CD4-positive, alpha-beta T cell treated with Interleukin-17A for 4 hours (primary cell): ENCODE measurements at regions not wholly inside any gene's neighbourhood (a gene's known extent, or its start where the extent isn't known, plus 50 kb on each side); places are given as distances from the start of the nearest gene placed in this dataset.
"Not testable (repeated sequence)": the region's sequence is repeated elsewhere in the genome, so short reads cannot be mapped to it uniquely, and the experiment has no call there.

Experiments
- DNase-seq: peaks from one replicate; pipeline ENCODE4 v3.0.0-alpha.2; 2020; ENCODE audit warnings: mixed read lengths

DNA sequence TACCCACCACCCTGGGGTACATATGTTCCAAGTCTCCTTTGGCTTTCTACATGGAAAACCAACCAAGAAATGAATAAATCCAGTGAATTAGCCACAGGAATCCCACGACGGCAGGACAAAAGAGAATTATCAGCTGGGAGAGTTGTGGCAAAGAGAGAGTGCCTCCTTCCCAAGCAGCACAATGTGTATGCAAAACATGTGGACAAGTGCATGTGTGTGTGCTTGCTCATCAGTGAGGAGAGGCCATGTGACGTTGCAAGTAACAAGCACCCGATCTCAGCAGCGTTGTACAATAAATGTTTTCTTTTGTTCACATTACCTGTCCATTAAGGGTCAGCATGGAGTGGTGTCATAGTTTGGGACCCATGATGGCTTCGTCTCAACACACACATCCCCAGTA lies 50.0 kb upstream of the EMX2 start:
- DNase-seq = no peak

DNA sequence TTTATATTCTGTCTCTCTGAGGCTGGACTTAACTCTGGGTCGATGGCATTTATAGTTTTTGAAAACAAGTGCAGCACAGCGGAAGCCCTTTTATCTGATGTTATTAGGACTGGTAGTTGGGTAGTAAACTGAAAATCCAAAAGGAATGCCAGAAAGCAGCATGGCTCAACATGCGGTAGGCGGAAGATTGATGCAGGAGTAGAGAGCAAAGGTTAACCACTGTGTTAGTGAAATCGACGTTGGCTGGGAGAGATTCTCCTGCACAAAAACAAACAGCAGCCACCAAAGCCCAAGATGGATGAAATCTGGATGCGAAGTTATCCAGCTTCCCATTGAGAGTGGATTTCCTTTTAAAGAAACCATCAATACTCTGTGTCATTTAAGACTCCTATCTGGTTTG lies 54.5 kb upstream of the EMX2 start:
- no peak for DNase-seq

DNA sequence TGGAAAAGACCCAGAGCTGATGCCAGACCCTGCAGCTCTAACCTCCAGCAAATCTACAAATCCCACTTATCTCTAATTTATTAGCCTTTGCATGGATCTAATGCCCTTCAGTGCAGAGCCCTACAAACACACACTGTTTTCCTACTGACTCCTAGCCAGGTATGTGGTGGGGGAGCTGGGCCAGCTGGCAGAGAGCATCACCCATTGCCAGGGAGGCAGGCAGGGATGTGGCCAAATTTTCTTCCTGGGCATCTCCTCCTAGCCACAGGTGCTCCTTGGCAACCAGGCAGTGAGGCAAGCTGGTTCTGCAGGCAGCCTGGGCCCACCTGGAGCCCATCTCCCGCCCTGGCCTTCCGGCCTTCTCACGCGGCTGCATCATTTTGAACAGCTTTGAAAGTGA lies 55.9 kb upstream of the EMX2 start:
- DNase-seq = no peak

DNA sequence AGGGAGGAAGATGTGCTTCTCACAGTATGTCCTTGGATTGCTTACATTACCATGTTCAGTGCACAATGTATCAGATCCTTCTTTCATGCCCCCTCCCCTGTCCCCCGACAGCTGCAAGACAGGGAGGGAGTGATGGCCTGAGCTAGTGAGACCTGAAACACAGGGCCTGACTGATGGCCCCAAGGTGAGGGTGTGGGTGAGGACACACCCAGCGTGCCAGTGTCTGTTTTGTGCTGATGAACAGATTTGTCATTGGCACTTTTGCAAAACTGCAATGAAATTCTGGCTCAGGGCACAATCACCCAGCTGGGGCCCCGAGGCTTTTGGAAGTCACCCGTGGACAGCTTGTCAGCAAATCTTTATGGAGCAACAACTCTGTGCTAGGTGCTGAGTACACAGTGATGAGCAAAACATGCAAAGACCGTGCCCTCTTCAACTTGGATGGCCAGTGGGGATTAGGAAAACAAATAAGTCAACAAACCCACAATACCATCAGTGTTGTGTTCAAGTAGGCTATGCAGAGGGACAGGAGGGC lies 59.4 kb upstream of the EMX2 start:
- DNase-seq = no peak

DNA sequence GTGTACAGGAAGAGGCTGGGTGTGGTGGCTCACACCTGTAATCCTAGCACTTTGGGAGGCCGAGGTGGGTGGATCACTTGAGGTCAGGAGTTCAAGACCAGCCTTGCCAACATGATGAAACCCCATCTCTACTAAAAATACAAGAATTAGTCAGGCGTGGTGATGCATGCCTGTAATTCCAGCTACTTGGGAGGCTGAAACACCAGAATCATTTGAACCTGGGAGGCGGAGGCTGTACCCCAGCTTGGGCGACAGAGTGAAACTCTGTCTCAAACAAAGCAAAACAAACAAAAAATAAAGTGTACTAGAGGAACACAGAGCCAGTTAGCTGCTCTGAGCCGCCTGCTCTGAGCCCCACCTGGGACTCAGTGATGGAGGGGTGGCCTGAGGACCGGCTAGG lies 61.5 kb upstream of the EMX2 start:
- DNase-seq = not testable (repeated sequence)

DNA sequence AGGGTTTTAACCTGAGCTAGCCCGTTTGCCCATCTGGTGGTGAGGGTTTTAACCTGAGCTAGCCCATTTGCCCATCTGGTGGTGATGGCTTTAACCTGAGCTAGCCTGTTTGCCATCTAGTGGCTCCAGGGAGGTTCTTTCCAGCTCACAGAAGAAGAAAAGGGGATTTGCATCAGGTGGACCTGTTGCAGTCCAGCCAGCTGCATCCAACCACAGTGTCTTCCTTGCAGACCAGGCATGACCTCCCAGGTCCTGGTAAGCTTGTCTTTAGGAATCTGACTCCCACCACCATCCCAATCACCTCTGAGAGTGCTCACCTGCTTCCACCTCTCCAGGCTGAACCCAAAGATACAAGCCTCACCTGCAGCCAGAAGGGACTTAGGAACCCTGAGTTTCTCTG lies 62.4 kb upstream of the EMX2 start:
- no peak for DNase-seq

DNA sequence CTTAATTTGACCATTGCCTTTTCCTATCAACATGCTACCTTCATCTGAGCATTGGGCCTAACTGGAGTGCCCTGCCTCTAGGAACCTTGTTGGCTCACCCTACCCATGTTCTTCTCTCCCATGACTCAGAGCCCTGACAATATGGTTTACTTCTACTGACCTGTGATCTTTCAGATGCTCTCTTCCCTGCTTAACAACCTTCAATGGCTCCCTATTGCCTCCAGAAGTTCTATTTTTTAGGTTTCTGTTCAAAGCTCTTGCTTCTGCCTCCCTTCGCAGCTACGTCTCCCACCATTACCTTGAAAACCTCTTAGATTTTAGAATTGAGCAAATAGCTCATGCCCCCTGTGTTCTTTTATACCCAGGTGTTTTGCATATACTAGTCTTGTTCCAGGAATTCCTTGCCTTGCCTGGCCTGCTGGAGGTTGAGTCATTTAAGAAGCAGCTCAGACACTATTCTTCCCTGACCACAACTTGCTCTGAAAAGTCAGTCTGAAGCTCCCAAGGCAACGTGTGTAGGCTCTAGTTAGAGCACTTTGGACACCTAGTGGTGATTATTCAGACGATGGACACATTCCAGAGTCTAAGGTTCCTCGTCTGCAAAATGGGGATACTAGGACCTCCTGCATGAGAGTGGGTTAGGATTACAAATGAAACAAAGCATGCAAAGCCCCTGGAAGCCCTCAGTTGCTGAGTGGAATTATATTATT lies 64.4 kb upstream of the EMX2 start:
- DNase-seq = no peak

DNA sequence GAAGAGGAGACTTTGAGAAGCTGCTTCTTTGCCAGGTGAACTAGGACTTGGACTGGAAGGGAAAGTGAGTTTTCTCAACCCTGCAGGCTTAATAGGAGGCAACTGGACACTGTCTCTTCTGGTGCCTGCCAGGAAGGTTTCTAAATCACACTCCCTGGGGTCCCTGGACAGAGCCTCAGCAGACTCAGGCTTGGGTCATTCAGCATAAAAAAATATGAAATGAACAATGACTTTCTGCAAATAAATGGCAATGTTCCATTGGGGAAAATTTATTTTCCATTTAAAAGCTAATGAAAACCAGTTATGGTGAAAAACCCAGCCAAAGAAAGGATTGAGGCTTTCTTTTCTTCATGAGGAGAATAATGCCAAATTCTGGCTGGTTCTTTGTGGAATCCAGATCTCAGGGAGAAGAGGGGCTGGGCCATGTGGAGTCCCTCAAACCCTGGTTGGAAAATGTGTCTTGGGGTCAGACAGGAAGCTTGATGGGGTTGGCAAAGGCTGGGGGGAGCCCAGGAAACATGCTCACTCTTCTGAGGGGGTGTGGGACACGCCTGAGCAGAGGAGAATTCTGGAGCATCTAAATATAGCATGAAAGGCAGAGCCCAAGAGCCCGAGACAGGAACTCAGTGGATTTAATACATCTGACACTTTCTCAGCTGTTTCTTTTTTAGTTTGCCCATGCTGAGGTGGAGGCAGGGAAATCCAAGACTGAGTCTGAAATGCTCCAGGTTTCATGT lies 65.2 kb upstream of the EMX2 start:
- DNase-seq = no peak

DNA sequence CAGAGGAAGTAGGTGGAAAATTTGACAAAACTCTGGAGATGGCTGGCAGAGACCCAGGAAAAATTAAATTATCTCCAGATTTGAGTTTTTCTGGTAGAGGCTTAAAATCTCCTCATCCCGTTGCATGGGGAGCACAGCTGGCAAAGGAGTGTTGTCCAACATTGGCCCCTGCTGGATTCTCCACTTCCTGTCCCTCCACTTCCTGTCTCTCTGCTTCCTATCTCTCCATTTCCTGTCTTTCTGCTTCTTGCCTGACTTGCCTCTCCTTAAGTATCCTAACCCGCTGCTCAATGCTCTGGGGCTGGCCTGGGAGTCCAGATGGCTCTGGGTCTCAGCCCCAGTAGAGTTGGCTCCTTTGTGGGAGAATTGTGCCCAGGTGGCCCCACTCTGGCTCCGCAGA lies 65.8 kb upstream of the EMX2 start:
- DNase-seq = no peak

DNA sequence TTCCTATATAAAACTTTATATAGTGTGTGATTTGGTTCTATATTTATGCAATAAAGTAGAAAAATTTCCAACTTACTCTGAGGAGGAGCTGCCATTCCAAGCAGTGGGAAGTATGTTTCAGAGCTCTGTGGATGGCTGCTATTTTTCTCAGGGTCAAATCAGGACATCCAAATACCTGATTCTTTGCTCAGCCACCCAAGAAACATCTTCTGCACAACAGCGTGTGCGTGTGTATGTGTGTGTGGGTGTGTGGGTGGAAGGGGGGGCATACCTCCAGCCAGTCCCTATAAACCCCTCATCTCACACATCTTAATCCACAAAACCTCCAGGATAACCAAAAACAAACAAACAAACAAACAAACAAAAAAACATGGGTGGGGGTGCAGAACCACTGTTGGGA lies 66.3 kb upstream of the EMX2 start:
- no peak for DNase-seq

DNA sequence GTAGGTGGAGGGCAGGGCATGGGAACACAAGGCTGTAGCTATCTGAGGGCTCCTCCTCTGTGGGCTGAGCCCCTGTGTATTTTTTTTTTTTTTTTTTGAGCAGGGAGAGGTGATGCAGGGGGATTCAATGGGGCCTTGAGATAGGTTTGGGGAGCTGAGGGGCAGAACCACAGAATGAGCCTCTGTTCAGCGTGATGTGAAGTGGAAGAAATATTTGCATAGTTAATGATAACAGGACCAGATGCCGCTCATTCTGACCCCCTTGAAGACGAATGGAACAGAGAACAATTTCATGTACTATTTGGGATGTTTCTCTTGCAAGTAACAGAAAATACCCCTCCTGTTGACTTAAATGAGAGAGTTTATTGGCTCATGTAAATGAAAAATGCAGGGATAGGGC lies 69.7 kb upstream of the EMX2 start:
- no peak for DNase-seq

DNA sequence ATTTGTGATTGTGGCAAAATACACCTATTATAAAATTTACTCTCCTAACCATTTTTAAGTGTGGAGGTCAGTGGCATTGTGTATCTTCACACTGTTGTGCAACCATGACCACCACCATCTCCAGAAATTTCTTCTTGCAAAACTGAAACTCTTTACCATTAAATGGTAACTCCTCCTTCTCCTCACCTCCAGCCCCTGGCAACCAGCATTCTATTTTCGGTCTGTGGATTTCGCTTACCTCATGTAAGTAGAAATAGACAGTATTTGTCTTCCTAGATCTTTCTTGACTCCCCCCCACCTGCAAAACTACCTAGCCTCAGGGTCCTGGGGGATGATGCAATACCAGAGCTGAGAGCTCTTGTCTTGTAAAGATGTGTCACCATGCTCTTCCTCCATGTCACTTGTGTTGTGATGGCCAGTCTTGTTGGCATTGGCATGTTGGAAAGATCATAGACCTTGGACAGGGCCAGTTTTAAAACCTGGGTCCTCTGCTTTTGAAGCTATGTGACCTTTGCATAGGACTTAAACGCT lies 71.1 kb upstream of the EMX2 start:
- DNase-seq = no peak

DNA sequence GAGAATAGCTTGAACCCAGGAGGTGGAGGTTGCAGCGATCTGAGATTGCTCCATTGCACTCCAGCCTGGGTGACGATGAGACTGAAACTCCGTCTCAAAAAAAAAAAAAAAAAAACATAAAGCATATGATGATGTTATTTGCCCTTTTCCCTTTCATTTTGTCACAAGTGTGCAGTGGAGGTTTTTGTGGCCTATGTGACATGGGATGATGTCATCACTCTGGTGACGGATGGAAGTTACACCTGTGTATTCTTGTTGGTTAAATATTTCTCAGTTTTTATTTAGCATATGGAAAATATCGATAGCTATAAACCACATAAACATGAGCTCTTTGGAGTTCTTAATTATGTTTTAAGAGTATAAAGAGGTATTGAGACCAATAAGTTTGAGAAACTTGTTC lies 71.8 kb upstream of the EMX2 start:
- DNase-seq = no peak

DNA sequence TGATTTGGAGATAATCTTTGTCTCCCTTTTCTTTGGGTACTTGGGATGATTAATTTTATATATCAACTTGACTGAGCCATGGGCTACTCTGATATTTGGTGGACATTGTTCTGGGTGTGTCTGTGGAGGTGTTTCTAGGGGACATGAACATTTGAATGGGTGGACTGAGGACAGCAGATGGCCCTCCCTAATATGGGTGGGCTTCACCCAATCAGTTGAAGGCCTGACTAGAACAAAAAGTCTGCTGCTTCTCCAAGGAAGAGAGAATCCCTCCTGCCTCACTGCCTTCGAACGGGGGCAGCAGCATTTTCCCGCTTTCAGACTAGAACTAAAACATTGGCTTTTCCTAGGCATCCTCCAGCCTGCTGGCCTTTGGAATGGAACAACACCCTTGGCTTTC lies 73.9 kb upstream of the EMX2 start:
- no peak for DNase-seq

DNA sequence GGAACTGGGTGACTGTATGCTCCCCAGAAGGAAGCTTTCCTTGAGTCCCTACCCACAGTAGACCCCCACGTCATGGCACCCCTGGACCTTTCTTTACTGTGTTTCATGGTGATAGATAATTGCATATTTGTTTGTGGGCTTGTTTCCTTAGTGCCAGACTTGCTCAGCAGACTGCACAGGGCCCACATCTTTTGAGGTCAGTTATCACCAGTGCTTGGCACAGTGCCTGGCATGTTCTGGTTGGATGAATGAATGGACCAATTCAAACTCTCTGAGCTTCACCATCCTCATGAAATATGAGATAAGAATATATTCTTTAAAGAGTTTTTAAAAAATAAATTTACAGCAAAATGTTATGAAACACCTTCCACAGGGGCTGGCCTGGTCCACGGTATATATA lies 78.4 kb upstream of the EMX2 start:
- DNase-seq = no peak

DNA sequence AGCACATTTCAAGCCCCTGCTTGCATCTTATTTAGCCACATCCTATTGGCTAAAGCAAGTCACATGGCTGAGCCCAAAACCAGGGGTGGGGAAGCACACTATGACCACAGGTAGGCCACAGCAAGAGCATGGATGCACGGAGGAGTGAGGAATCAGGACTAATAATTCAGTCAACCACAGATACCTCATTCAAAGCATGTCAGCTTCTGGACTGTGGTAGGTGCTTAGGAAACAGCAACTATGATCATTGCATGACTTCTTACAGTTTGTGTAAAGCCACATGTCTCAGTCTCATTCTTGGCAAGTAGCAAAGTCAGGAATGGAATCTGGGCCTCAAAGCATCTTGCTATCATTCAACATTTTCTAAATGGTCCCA lies 79.0 kb upstream of the EMX2 start:
- DNase-seq = no peak

DNA sequence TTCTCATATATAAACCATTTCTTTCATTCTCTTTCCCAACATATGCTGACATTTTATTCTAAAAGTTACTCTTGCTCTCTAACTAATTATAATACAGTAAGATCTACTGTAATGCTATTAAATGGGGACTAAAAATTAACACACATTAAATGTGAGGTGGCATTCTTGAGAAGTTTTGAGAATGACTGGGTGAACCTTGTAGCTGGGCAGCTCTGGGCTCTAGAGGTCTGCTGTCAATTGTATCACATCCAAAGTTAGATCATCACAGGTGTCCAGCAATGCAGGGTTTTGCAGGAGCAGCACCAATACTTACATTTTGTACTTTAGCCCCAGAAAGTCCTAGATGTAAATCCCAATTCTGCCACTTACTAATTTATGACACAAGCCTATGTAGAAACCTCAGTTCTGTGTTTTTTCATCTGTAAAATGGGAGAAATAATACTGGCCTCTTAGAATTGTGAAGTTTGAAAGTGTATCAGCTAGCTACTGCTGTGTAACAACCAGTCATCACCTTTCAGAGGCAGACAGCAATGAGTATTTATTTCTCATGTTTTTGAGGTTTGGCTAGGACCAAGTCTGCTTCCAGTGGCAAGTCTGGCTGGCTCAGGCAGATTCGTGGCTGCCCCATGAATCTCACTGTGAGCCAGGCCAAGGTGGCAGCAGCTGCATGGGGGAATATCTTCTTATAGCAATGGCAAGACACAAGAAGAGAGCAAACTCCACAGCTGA lies 79.6 kb upstream of the EMX2 start:
- DNase-seq = no peak

DNA sequence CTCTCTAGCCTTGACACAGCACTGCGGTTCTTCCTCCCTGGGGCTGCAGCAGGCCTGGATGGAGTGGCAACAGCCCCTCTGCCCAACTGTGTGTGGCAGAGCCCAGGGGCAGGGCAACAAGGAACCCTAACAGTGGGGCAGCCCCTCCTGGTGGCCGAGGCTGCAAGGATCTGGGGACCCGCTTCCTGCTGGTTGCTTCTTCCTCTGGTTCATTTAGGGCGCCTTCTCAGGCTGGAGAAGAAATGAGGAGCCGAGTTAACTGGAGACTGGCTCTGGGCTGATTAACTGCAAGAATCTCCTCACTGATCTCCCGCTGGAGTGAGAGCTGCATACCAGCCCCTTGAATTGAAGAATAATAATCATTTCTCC lies 80.1 kb upstream of the EMX2 start:
- no peak for DNase-seq

DNA sequence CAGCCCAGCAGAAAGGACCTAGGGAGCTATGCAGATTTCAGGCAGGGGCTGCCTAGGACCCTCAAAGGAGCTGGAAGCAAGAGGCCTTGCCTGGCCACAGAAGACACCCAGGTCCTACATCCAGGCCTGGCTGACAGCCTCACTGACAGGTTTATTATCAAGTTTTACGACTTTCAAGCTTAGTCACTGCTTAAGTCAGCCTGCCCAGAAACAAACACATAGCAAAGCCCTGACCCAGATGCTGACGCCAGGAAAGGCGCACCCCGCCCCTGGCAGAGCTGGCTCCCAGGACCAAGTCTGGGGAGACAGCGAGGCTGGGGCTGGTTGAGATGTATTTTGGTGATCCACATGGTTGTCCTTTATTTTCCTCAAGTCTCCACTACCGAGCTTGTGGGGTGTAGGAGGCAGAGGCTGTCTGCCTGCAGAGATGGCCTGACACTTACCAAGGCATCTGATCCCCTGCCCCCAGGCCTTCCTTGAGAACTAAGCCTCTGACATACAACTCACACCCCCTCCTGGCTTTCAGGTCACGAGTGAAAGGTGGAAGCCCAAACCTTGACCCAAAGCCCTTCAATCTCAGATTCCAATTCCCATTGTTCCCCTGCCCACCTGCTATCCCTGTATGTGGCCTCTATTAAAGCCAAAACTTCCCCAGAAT lies 80.7 kb upstream of the EMX2 start:
- no peak for DNase-seq

DNA sequence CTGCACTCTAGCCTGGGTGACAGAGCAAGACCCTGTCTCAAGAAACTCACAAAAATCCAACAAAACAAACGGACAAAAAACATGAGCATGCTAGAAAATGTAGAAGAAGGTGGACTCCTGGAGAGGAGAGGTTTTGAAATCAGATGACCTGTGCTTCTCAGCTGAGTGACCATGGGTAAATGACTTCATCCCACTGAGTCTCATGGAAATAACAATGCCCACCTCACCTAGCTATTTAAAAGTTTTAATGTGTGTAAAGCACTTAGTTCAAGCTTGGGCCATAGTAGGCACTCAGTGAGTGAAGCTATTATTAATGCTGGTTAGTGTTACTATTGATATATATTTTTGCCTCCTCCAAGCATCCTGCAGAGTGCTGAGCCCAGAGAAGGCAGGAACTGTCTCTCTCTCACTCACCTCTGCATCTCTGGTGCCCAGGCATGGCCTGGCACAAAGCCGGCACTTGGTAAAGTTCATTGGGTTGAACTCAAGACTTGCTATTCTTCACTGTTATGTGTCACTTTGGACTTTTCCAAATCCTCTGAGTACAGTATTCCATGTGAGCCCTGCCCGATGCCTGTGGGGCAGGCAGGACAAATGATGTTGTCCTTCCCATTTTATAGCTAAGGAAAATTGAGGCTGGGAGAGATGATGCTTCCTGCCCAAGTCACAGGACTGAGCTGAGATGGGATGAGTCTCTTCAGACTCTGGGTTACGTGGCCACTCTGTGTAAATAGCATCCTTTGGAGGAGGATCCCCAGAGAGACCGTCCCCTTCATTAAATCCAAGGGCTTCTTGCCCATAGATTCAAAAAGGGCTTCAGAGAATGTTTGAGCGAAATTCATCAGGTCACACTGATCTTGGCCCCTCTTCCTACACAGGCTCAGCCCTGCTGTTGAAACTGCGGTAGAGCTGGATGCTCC lies 81.4 kb upstream of the EMX2 start:
- DNase-seq = no peak

DNA sequence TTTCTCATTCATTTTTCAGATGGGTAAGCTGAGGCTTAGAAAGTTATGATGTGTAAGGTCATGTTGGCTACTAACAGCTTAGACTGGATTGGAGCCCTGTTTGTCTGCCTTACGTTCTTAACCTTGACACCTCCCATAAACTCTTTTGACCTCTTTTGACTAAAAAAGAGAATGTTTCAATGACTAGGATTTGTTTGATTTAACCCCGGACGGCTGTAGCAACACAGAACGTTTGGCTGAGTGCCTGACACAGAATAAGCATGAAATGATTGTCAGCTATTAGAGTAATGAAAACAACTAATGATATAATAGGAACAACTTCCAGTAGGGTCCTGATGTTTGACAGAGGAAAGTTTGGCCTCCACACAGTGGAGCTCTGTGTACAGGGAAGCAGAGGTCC lies 83.3 kb upstream of the PDZD8 start:
- DNase-seq = no peak

DNA sequence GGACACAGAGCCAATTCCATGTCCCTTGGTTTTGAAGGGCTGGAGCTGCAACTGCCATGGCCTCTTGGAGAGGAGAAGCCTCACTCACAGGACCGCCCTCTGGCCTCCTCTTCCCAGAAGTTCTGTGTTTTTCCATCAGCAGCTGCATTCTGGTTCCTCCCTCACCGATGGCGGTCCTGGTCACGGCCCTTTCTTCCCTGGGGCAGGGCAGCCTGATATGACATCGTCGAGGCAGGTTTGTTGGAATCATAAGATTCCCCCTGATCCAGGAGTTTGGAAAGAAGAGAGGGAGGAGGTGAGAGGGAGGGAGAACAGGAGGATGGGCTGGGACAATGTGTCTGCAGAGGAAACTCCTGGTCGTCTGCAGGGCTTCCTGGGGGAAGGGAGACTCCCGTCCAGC lies 82.7 kb upstream of the PDZD8 start:
- DNase-seq = no peak
